ENCODE measurements at regions not wholly inside any gene's neighbourhood (a gene's known extent, or its start where the extent isn't known, plus 50 kb on each side); places are given as distances from the start of the nearest gene placed in this dataset.

DNA sequence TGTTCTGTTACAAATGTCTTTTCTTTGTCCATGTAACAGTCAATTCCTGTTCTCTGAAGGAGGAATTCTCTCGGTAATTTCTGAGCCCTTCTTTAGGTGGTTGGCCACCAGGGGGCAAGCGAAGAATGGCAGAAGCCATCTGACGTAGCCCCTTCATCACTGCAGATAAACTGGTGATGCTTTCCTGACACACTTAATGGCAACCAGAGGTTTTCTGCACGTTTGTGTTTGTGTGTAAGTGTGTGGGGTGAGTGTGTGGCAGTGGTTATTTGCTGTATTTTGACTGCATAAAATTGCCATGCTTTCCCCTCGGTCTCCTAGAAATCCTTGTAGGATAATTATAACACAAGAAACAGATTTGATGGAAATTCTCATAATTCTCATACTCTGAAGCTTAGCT is 64.8 kb upstream of the STOX2 start (continued):
- TF ChIP-seq ZNF121 (CRISPR knock-in tag; IDR thresholded peaks at IDR 0.05): no peak
- TF ChIP-seq BRCA1 (CRISPR knock-in tag; IDR thresholded peaks at IDR 0.05): no peak
- peak; percentile 82 for TF ChIP-seq RAD21 (CRISPR knock-in tag; IDR thresholded peaks at IDR 0.05)
- TF ChIP-seq TOE1 (CRISPR knock-in tag; IDR thresholded peaks at IDR 0.05): no peak
- no peak for TF ChIP-seq RELA (CRISPR knock-in tag; IDR thresholded peaks at IDR 0.05)
- 0 out of 2 replicates have a peak, but pooled peaks have one; percentile 15 for TF ChIP-seq FOSL2 (CRISPR knock-in tag; IDR thresholded peaks at IDR 0.05)
- TF ChIP-seq HCFC1 (IDR thresholded peaks at IDR 0.05; ENCODE audit: low read depth, low read length): no peak
- no peak for TF ChIP-seq SIN3A (IDR thresholded peaks at IDR 0.05; ENCODE audit: borderline replicate concordance, low read depth, low read length)
- no peak for TF ChIP-seq JUND (CRISPR knock-in tag; IDR thresholded peaks at IDR 0.05)
- TF ChIP-seq FOXC1 (CRISPR knock-in tag; IDR thresholded peaks at IDR 0.05; ENCODE audit: borderline replicate concordance): no peak
- TF ChIP-seq FOXJ3 (CRISPR knock-in tag; IDR thresholded peaks at IDR 0.05; ENCODE audit: borderline replicate concordance): peak; percentile 18; the same call in 1 of the 2 replicates
- no peak for TF ChIP-seq ZNF136 (CRISPR knock-in tag; IDR thresholded peaks at IDR 0.05; ENCODE audit: low read depth)
- TF ChIP-seq HMGA1 (CRISPR knock-in tag; conservative IDR thresholded peaks at IDR 0.05): no peak
- TF ChIP-seq ZNF331 (CRISPR knock-in tag; IDR thresholded peaks at IDR 0.05): no peak
- no peak for TF ChIP-seq ZNF605 (CRISPR knock-in tag; IDR thresholded peaks at IDR 0.05)
- no peak for TF ChIP-seq ZFX (CRISPR knock-in tag; IDR thresholded peaks at IDR 0.05; ENCODE audit: low read depth)
- TF ChIP-seq, protein P1, sequence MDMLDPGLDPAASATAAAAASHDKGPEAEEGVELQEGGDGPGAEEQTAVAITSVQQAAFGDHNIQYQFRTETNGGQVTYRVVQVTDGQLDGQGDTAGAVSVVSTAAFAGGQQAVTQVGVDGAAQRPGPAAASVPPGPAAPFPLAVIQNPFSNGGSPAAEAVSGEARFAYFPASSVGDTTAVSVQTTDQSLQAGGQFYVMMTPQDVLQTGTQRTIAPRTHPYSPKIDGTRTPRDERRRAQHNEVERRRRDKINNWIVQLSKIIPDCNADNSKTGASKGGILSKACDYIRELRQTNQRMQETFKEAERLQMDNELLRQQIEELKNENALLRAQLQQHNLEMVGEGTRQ (IDR thresholded peaks at IDR 0.05; ENCODE audit: low read depth, low read length): no peak
- TF ChIP-seq, protein P1 (CRISPR knock-in tag; IDR thresholded peaks at IDR 0.05; ENCODE audit: borderline replicate concordance): no peak
- TF ChIP-seq HHEX (CRISPR knock-in tag; IDR thresholded peaks at IDR 0.05): no peak
- TF ChIP-seq DNMT1 (CRISPR knock-in tag; IDR thresholded peaks at IDR 0.05): no peak
- no peak for TF ChIP-seq NAIF1 (CRISPR knock-in tag; IDR thresholded peaks at IDR 0.05; ENCODE audit: borderline replicate concordance)
- TF ChIP-seq, protein P2, sequence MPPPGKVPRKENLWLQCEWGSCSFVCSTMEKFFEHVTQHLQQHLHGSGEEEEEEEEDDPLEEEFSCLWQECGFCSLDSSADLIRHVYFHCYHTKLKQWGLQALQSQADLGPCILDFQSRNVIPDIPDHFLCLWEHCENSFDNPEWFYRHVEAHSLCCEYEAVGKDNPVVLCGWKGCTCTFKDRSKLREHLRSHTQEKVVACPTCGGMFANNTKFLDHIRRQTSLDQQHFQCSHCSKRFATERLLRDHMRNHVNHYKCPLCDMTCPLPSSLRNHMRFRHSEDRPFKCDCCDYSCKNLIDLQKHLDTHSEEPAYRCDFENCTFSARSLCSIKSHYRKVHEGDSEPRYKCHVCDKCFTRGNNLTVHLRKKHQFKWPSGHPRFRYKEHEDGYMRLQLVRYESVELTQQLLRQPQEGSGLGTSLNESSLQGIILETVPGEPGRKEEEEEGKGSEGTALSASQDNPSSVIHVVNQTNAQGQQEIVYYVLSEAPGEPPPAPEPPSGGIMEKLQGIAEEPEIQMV (CRISPR knock-in tag; IDR thresholded peaks at IDR 0.05; ENCODE audit: low read depth): no peak
- TF ChIP-seq, protein P3, sequence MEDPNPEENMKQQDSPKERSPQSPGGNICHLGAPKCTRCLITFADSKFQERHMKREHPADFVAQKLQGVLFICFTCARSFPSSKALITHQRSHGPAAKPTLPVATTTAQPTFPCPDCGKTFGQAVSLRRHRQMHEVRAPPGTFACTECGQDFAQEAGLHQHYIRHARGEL (CRISPR knock-in tag; IDR thresholded peaks at IDR 0.05): no peak
- TF ChIP-seq KDM2A (CRISPR knock-in tag; IDR thresholded peaks at IDR 0.05; ENCODE audit: borderline replicate concordance, low read depth): 0 out of 2 replicates have a peak, but pooled peaks have one; percentile 28

All from HepG2 (cell line).